Retinal pigment epithelial cell (primary cell): ENCODE measurements at regions not wholly inside any gene's neighbourhood (a gene's known extent, or its start where the extent isn't known, plus 50 kb on each side); places are given as distances from the start of the nearest gene placed in this dataset.

ENCODE experiments used
- DNase-seq: peaks from one replicate; pipeline ENCODE4 v3.0.0-alpha.2; 2010; ENCODE audit warnings: low read depth
- H3K4me3 ChIP-seq: 2 replicates; pipeline ENCODE4 v1.5.1; 2011; ENCODE audit warnings: mild to moderate bottlenecking, low read length, control low read depth, moderate library complexity
- CTCF ChIP-seq: conservative IDR thresholded peaks from 2 replicates; pipeline ENCODE4 v1.5.1; 2011; ENCODE audit warnings: low read depth, low read length, control low read depth, inconsistent platforms

- H3K4me3 ChIP-seq = no peak overlapping the region
- no peak for TF ChIP-seq CTCF
- no peak for DNase-seq
Measured at GRCh38 chr17:34117332-34117731, 137.8 kb upstream of the CCL2 start.

GRCh38 chr17:34117811-34118210 is 137.3 kb upstream of the CCL2 start:
- TF ChIP-seq CTCF = no peak

GRCh38 chr17:34118564-34118963 is 136.5 kb upstream of the CCL2 start:
- no peak overlapping the region for H3K4me3 ChIP-seq
- no peak for TF ChIP-seq CTCF
- no peak for DNase-seq

More at GRCh38 chr17:34117811-34118210, 137.3 kb upstream of the CCL2 start:
- DNase-seq = no peak
- H3K4me3 ChIP-seq = no peak overlapping the region

- no peak for DNase-seq
- TF ChIP-seq CTCF = no peak
Measured at GRCh38 chr17:34121311-34121710, 133.8 kb upstream of the CCL2 start.

GRCh38 chr17:34122515-34122914 is 132.6 kb upstream of the CCL2 start:
- TF ChIP-seq CTCF = no peak
- DNase-seq = no peak

More at GRCh38 chr17:34121311-34121710, 133.8 kb upstream of the CCL2 start:
- H3K4me3 ChIP-seq = no peak overlapping the region

GRCh38 chr17:34125010-34125409 is 130.1 kb upstream of the CCL2 start:
- DNase-seq = no peak
- no peak overlapping the region for H3K4me3 ChIP-seq
- no peak for TF ChIP-seq CTCF

More at GRCh38 chr17:34122515-34122914, 132.6 kb upstream of the CCL2 start:
- H3K4me3 ChIP-seq = no peak overlapping the region

GRCh38 chr17:34125921-34126320 is 129.2 kb upstream of the CCL2 start:
- no peak for DNase-seq
- H3K4me3 ChIP-seq = no peak overlapping the region
- no peak for TF ChIP-seq CTCF
